Thymus (tissue), 11 donors: ENCODE measurements at regions not wholly inside any gene's neighbourhood (a gene's known extent, or its start where the extent isn't known, plus 50 kb on each side); places are given as distances from the start of the nearest gene placed in this dataset.
A peak's percentile ranks its signal among the peaks of the same experiment; 100 is the strongest.

Experiments used
- DNase-seq, 9 donors: peaks; one replicate each; pipeline ENCODE4 v3.0.0-alpha.2; 2013; ENCODE audit warnings: low spot score in 9 of 9, low read depth in 6 of 9, missing footprints in 1 of 9
- H3K27ac ChIP-seq, 2 donors: one replicate each; pipeline ENCODE4 v1.5.1; 2013; ENCODE audit warnings: control low read depth in 1 of 2, low read depth in 1 of 2, low read length in 1 of 2, mild to moderate bottlenecking in 1 of 2, moderate library complexity in 1 of 2
- H3K27me3 ChIP-seq, 2 donors: one replicate each; pipeline ENCODE4 v1.5.1; 2013; ENCODE audit warnings: low read length in 1 of 2; ENCODE audit not compliant: control insufficient read depth in 2 of 2, insufficient read depth in 1 of 2
- H3K36me3 ChIP-seq, 2 donors: one replicate each; pipeline ENCODE4 v1.5.1; 2013; ENCODE audit warnings: low read length in 1 of 2, mild to moderate bottlenecking in 1 of 2, moderate library complexity in 1 of 2; ENCODE audit not compliant: control insufficient read depth in 2 of 2, insufficient read depth in 2 of 2
- H3K4me1 ChIP-seq, 2 donors: one replicate each; pipeline ENCODE4 v1.5.1; 2013; ENCODE audit warnings: low read length in 2 of 2; ENCODE audit not compliant: control insufficient read depth in 2 of 2, insufficient read depth in 2 of 2
- H3K4me3 ChIP-seq, 2 donors: one replicate each; pipeline ENCODE4 v1.5.1; 2013; ENCODE audit warnings: low read length in 2 of 2, control low read depth in 1 of 2, mild to moderate bottlenecking in 1 of 2
- H3K9me3 ChIP-seq, 2 donors: one replicate each; pipeline ENCODE4 v1.5.1; 2013; ENCODE audit warnings: low read length in 1 of 2, mild to moderate bottlenecking in 1 of 2; ENCODE audit not compliant: control insufficient read depth in 2 of 2, insufficient read depth in 1 of 2
- WGBS: extraction: QIAGEN DNeasy Blood & Tissue Kit; methylation state at CpG from one replicate; pipeline ENCODE4 v1.1.7; 2013; 5-methylcytosine and 5-hydroxymethylcytosine counted together
- donor health status: healthy.

GRCh38 chr5:33361781-33362180 lies 79.0 kb upstream of the TARS1 start:
- no peak for DNase-seq
- Histone ChIP-seq H3K27ac (no peak overlapping the region), H3K9me3 (no peaks in the 10 kb centered on the region), H3K36me3 (no peaks in the 10 kb centered on the region), H3K27me3 (no peaks in the 10 kb centered on the region), H3K4me1 (peaks cover 4 to 7% of the 10 kb centered on the region in 2 donors), H3K4me3 (no peak overlapping the region)
- WGBS: 89% methylated on average over 1 of the region's 1 CpG

- DNase-seq: no peak
- Histone ChIP-seq H3K27ac (peak overlapping the region in 1 of 2 donors; percentile 26), H3K27me3 (no peaks in the 10 kb centered on the region), H3K4me3 (no peak overlapping the region), H3K9me3 (no peaks in the 10 kb centered on the region), H3K4me1 (peaks cover 4 to 7% of the 10 kb centered on the region in 2 donors), H3K36me3 (no peaks in the 10 kb centered on the region)
- 87% methylated on average over 4 of the region's 4 CpGs for WGBS
Observed at GRCh38 chr5:33362915-33363314, 77.8 kb upstream of the TARS1 start.

GRCh38 chr5:33363537-33363936 lies 77.2 kb upstream of the TARS1 start:
- no peak overlapping the region for H3K27ac ChIP-seq
- WGBS: 98% methylated on average over 3 of the region's 3 CpGs
- no peak for DNase-seq

GRCh38 chr5:33364406-33364805 lies 76.4 kb upstream of the TARS1 start:
- peak in 6 of 9 donors; percentile 6 to 42 (median 20) for DNase-seq
- peak overlapping the region; percentile 3 to 72 for H3K27ac ChIP-seq
- no peaks in the 10 kb centered on the region for H3K9me3 ChIP-seq
- WGBS: 21% methylated on average over 2 of the region's 2 CpGs
- H3K4me1 ChIP-seq: peaks cover 4 to 7% of the 10 kb centered on the region in 2 donors
- H3K27me3 ChIP-seq: no peaks in the 10 kb centered on the region
- H3K4me3 ChIP-seq: no peak overlapping the region
- no peaks in the 10 kb centered on the region for H3K36me3 ChIP-seq

More at GRCh38 chr5:33363537-33363936, 77.2 kb upstream of the TARS1 start:
- Histone ChIP-seq H3K4me3 (no peak overlapping the region), H3K4me1 (peaks cover 4 to 7% of the 10 kb centered on the region in 2 donors), H3K36me3 (no peaks in the 10 kb centered on the region), H3K9me3 (no peaks in the 10 kb centered on the region), H3K27me3 (no peaks in the 10 kb centered on the region)

- Histone ChIP-seq H3K27me3 (no peaks in the 10 kb centered on the region), H3K4me3 (no peak overlapping the region), H3K27ac (no peak overlapping the region), H3K9me3 (no peaks in the 10 kb centered on the region), H3K4me1 (peaks cover 4 to 7% of the 10 kb centered on the region in 2 donors), H3K36me3 (no peaks in the 10 kb centered on the region)
- WGBS: 38% methylated on average over 3 of the region's 3 CpGs
- no peak for DNase-seq
Observed at GRCh38 chr5:33367416-33367815, 73.3 kb upstream of the TARS1 start.

- Histone ChIP-seq H3K36me3 (no peaks in the 10 kb centered on the region), H3K4me3 (no peak overlapping the region), H3K27me3 (no peaks in the 10 kb centered on the region), H3K9me3 (no peaks in the 10 kb centered on the region), H3K27ac (no peak overlapping the region), H3K4me1 (peaks cover 0 to under 1% of the 10 kb centered on the region in 2 donors)
- no peak for DNase-seq
- 91% methylated on average over 5 of the region's 5 CpGs for WGBS
Observed at GRCh38 chr5:33369485-33370465, 71.0 kb upstream of the TARS1 start.

- DNase-seq: no peak
- WGBS: 76% methylated on average over 2 of the region's 2 CpGs
- no peak overlapping the region for H3K27ac ChIP-seq
- no peaks in the 10 kb centered on the region for H3K36me3 ChIP-seq
- no peaks in the 10 kb centered on the region for H3K27me3 ChIP-seq
- H3K4me1 ChIP-seq: no peaks in the 10 kb centered on the region
- H3K9me3 ChIP-seq: no peaks in the 10 kb centered on the region
- no peak overlapping the region for H3K4me3 ChIP-seq
Observed at GRCh38 chr5:33370466-33370859, 70.3 kb upstream of the TARS1 start.

GRCh38 chr5:33371660-33372059 lies 69.1 kb upstream of the TARS1 start:
- no peaks in the 10 kb centered on the region for H3K27me3 ChIP-seq
- H3K9me3 ChIP-seq: no peaks in the 10 kb centered on the region
- H3K4me3 ChIP-seq: no peak overlapping the region
- H3K36me3 ChIP-seq: no peaks in the 10 kb centered on the region
- DNase-seq: no peak
- 98% methylated on average over 1 of the region's 1 CpG for WGBS
- no peaks in the 10 kb centered on the region for H3K4me1 ChIP-seq
- no peak overlapping the region for H3K27ac ChIP-seq

- Histone ChIP-seq H3K9me3 (no peaks in the 10 kb centered on the region), H3K4me3 (no peak overlapping the region), H3K27me3 (no peaks in the 10 kb centered on the region), H3K36me3 (no peaks in the 10 kb centered on the region), H3K27ac (no peak overlapping the region), H3K4me1 (no peaks in the 10 kb centered on the region)
- WGBS: 81% methylated on average over 6 of the region's 6 CpGs
- no peak for DNase-seq
Observed at GRCh38 chr5:33372721-33373472, 67.9 kb upstream of the TARS1 start.
